GM10266 (cell line): ENCODE measurements at regions not wholly inside any gene's neighbourhood (a gene's known extent, or its start where the extent isn't known, plus 50 kb on each side); places are given as distances from the start of the nearest gene placed in this dataset.

Source experiments
- DNase-seq: peaks from one replicate; pipeline ENCODE4 v3.0.0; 2012; ENCODE audit errors: extremely low spot score
- CTCF ChIP-seq: IDR thresholded peaks from 2 replicates; pipeline ENCODE4 v1.5.1; 2012; ENCODE audit warnings: mild to moderate bottlenecking, low read depth; ENCODE audit not compliant: control insufficient read depth, insufficient read depth; ENCODE audit errors: missing control alignments

- DNase-seq = no peak
- no peak for TF ChIP-seq CTCF
Measured at GRCh38 chr2:176826356-176826755, 386.2 kb upstream of the HNRNPA3 start.

GRCh38 chr2:176826984-176827668 lies 385.5 kb upstream of the HNRNPA3 start:
- no peak for DNase-seq
- no peak for TF ChIP-seq CTCF

- DNase-seq = no peak
- peak; percentile 18 for TF ChIP-seq CTCF
Measured at GRCh38 chr2:176830362-176830761, 382.2 kb upstream of the HNRNPA3 start.

GRCh38 chr2:176832086-176832485 lies 380.5 kb upstream of the HNRNPA3 start:
- TF ChIP-seq CTCF = no peak
- no peak for DNase-seq

GRCh38 chr2:176833671-176834070 lies 378.9 kb upstream of the HNRNPA3 start:
- TF ChIP-seq CTCF = no peak
- DNase-seq = no peak

- no peak for TF ChIP-seq CTCF
- DNase-seq = no peak
Measured at GRCh38 chr2:176834226-176834625, 378.4 kb upstream of the HNRNPA3 start.

GRCh38 chr2:176843208-176843607 lies 369.4 kb upstream of the HNRNPA3 start:
- DNase-seq = no peak
- TF ChIP-seq CTCF = no peak
